Prostate gland (tissue), 2 donors: ENCODE measurements at regions not wholly inside any gene's neighbourhood (a gene's known extent, or its start where the extent isn't known, plus 50 kb on each side); places are given as distances from the start of the nearest gene placed in this dataset.

Source experiments
- CTCF ChIP-seq, 4 experiments: fragments of 200-600 bp in 2 of 4; fragments of 450-650 bp in 2 of 4; sonication (generic) in 2 of 4; IDR thresholded peaks; 1 replicate in 3 of 4; 2 replicates in 1 of 4; pipeline ENCODE4 v1.5.1; 2016 to 2019; ENCODE audit warnings: antibody characterized with exemption in 4 of 4, mild to moderate bottlenecking in 2 of 4, moderate library complexity in 2 of 4
- POLR2AphosphoS5 ChIP-seq: sonication (generic); formaldehyde crosslinking; IDR thresholded peaks from one replicate; pipeline ENCODE4 v1.6.1; 2017; ENCODE audit warnings: antibody characterized with exemption

- TF ChIP-seq CTCF (IDR thresholded peaks at IDR 0.05) (no peak), POLR2AphosphoS5 (no peak)
Measured at GRCh38 chr2:139122711-139123158, 342.5 kb upstream of the NXPH2 start.
